GM03348 (cell line): ENCODE measurements at regions not wholly inside any gene's neighbourhood (a gene's known extent, or its start where the extent isn't known, plus 50 kb on each side); places are given as distances from the start of the nearest gene placed in this dataset.

Experiments
- DNase-seq: peaks from one replicate; pipeline ENCODE4 v3.0.0; 2012; ENCODE audit warnings: low spot score

DNA sequence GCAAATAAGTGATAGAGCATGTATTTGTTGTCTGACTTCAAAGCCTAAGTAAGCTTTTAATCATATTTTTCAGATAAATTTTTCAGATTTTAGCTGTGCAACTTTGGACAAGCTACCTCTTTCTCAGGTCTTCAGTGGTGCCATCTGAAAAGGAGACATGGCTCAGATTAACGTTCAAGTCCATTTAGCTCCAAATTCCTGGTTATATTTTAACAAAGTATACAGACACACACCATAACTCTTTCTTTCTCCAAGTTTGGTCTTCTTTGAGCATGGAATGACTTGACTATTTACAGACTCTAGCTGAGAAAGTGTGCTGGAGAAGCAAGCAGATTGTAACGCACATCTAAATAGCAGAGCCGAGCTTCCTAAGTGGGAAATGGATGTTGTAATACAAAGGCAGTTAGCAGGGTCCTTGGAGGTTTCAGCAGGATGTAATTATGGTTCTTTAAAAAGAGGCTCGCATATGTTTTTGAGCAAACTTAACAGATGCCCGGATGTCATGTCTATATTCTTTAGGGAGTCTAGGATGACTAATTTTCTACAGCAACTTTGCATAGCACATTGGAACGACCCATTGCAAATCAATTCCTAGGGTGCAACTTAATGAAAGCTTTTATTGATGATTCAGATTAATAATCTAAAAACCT lies 128.1 kb upstream of the E2F8 start:
- peak; percentile 24 for DNase-seq

- peak; percentile 59 for DNase-seq
Observed at GRCh38 chr11:19366992-19367709, 126.4 kb upstream of the E2F8 start.

DNA sequence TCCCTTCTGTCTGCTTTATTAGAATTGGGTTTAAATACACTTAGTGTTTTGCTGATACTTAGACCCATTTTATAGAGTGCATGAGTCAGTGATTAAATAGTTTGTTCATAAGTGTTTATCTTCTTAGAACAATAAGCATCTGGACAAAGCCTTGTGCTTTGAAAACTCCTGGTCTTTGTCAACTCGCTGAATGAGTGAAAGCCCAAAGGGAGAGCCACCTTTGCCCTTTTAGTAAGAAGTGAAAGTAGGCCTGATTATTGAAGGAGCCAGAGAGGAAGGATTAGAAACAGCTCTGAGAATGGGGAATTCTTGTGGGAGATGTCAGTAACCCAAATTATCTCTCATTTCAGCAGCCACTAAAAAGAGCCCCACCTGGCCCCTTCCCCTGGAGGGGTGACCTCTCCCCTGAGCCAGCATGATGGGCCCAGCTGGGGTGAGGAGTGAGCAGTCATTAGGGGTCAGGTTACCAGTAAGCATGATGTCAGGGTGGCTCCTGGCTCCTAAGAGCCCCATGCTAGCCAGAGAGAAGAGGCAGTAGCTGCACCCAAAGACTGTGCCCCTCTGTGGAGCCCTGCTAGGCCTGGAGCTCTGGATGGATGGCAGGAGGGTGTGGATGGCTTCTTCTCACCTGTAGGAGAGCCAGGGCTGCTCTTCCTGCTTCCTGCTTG lies 125.1 kb upstream of the E2F8 start:
- DNase-seq, result no peak

GRCh38 chr11:19359221-19360000 lies 118.7 kb upstream of the E2F8 start:
- no peak for DNase-seq

GRCh38 chr11:19357943-19358342 lies 117.2 kb upstream of the E2F8 start:
- DNase-seq, result no peak

GRCh38 chr11:19355601-19356000 lies 114.9 kb upstream of the E2F8 start:
- DNase-seq, result no peak

GRCh38 chr11:19353287-19353850 lies 112.6 kb upstream of the E2F8 start:
- no peak for DNase-seq

GRCh38 chr11:19352771-19353160 lies 112.0 kb upstream of the E2F8 start:
- DNase-seq, result no peak

- DNase-seq, result no peak
Observed at GRCh38 chr11:19352072-19352770, 111.5 kb upstream of the E2F8 start.

DNA sequence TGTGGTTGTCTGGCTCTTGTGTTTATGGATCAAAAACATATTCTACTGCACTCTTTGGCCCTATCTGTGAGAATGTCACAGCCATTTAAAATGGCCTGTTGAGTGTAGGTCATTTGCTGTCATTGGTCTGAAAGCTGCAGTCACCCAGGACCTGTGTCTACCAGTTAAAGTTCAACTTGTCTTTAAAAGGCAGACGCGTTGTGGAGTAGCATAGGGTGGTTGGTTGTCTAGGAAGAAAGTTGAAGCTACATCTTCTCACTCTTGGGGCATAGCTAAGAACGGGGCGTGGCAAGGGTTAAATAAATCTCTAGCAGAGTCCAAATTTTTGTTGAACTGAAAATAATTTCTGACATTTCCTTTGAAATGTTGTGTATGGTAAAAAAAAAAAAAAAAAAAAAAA lies 110.7 kb upstream of the E2F8 start:
- no peak for DNase-seq

DNA sequence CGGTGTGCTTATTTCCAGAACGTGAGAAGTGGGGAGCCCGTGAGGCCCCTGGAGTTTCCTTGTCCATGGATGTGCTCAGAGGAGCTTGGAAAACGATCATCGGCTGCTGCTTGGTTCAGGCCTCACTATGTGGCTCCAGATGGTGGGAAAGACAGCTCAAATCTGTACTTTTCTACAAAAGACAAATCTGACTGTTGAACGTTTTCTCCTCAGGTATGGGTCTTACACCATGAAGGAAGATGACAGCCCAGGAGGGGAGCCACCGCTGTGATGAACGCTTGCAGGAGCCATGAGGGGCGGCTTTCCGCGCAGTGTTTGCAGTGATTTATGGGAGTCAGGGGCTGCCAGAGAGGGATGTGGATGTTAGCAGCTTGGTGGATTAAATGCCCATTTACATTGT lies 109.4 kb upstream of the E2F8 start:
- DNase-seq, result no peak

- DNase-seq, result no peak
Observed at GRCh38 chr11:19349340-19350025, 108.7 kb upstream of the E2F8 start.

GRCh38 chr11:19347911-19348310 lies 107.2 kb upstream of the E2F8 start:
- no peak for DNase-seq

DNA sequence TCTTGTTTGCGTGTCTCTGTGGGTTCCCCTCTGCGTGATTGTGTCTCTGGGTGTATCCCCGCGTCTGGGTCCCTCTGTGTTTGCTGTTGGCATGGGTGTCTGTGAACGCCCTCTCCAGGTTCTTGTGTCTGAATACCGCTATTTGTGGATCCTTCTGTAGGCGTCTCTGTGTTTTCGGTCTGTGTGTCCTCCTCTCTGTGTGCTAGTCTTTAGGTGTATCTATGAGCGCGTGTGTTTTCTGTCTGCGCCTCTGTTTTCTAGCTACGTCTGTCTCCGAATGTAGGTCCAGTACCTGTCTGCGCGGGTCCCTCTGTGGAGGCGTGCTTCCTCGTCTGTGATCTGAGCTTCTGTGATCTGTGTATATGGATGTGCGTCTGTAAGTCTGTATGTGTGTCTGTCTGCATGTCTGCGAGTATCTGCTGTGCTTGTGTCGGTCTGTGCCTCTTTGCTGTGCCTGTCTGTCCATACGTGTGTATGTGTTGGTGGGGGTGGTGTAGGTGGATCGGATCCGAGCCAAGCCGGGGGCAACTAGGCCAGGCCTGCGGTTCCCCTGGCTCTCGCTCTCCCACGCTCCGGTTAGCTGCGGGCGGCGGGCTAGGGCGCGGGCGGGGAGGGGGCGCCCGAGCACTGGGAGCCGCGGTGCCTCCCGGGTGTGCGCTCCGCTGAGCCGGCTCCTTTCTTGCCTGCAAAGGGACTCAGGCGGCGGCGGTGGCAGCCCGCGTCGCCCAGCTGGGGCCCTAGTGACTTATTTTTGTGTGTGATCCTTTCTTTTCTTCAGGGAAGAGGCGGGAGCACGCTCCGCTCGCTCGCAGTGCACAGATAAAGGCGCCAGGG lies 105.3 kb upstream of the E2F8 start:
- peak; percentile 46 for DNase-seq

DNA sequence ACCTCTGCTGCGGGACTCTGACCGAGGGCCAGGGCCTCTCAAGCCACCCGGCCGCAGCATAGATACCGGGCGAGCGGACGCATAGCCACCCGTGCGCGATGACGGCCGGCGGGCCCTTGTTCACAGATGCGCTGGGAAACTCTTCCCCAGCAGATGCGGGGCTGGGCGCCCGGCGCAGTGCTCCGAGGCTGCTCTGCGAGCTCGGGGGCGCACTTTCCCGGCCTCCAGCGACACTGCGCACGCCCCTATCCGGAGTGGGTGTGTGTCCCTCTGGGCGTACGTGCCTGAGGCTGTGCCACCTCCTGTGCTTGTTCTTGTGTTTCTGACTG lies 104.7 kb upstream of the E2F8 start:
- DNase-seq, result peak; percentile 50

- DNase-seq, result peak; percentile 82
Observed at GRCh38 chr11:19344661-19345518, 104.1 kb upstream of the E2F8 start.

DNA sequence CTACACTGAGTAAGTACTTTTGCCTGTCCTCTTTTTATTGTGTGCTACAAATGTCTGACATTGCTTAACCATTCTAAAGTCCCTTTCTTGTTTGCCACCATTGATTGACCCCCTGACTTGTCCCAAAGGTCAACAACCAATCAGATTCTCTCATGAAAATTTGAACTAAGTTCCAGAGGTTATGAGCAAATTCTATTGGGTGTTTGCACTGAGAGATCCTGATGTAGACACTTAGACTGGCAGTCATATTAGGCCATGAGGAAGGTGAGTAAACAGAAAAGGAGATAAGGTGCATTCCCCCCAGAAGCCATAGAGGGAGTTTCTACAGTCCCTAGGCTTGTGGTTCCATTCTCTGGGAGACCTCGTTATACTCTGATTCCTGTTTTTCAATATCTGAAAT lies 101.3 kb upstream of the E2F8 start:
- no peak for DNase-seq

DNA sequence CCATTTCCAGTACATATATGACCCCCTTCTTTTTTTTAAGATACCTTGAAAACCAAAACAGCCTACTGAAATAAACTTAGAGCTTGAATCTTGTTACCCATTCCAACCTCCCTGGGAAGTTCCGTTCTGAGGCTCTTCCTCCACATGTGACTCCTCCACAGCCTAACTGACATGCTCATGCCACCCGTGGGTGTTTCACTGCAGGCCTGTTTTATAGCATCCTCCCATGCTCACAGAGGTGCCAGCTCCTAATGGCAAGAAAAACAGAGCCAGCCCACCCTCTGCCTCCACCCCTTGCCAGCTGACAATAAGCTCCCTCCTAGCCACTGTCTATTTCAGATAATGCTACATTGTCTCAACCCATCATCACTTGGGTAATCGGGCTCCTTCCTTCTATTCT lies 97.6 kb upstream of the E2F8 start:
- no peak for DNase-seq

DNA sequence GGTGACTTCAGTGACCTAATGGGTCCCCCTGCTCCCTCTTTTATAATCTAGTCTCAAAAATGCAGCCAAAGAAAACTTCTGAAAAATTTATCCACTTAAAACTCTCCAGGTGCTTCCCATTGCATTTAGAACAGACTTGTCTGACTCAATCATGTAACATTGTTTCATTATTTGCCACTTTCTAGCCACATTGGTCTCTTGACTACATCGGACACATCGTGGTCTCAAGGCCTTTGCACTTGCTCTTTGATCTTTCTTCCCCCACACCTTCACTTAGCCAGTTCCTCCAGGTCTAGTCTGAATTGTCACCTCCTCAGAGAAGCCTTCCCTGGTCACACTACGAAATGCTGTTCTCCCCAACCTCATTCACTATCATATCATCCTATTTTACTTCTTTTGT lies 97.0 kb upstream of the E2F8 start:
- DNase-seq, result no peak
